DND-41 (cell line): ENCODE measurements at regions not wholly inside any gene's neighbourhood (a gene's known extent, or its start where the extent isn't known, plus 50 kb on each side); places are given as distances from the start of the nearest gene placed in this dataset.

Experiments
- ATAC-seq: fragments of 200-7000 bp; cut with Tn5 transposase; 3 replicates; pipeline ENCODE4 v1.9.1; 2021; ENCODE audit warnings: low read depth; ENCODE audit not compliant: insufficient read depth
- DNase-seq: peaks from one replicate; pipeline ENCODE4 v3.0.0-alpha.2; 2020
- H2AFZ ChIP-seq: 2 replicates; pipeline ENCODE4 v1.6.0; 2012; ENCODE audit warnings: low read depth, low read length
- H3K27ac ChIP-seq: 2 replicates; pipeline ENCODE4 v1.5.1; 2012; ENCODE audit warnings: low read length, inconsistent platforms
- H3K27me3 ChIP-seq: fragments of 200-600 bp; sonication (generic); 2 replicates; pipeline ENCODE4 v1.6.0; 2012; ENCODE audit warnings: low read length, mild to moderate bottlenecking, inconsistent platforms; ENCODE audit not compliant: insufficient read depth, poor library complexity
- H3K36me3 ChIP-seq: 2 replicates; pipeline ENCODE4 v1.5.1; 2012; ENCODE audit warnings: low read length, inconsistent platforms; ENCODE audit not compliant: insufficient read depth
- H3K4me1 ChIP-seq: 2 replicates; pipeline ENCODE4 v1.5.1; 2012; ENCODE audit warnings: mild to moderate bottlenecking, low read length; ENCODE audit not compliant: insufficient read depth
- H3K4me2 ChIP-seq: 2 replicates; pipeline ENCODE4 v1.6.0; 2012; ENCODE audit warnings: mild to moderate bottlenecking, moderate library complexity, low read length, inconsistent platforms; ENCODE audit not compliant: insufficient read depth
- H3K4me3 ChIP-seq, 2 experiments: fragments of 200-600 bp in 1 of 2; shearing (Covaris generic) in 1 of 2; 2 replicates each; pipeline ENCODE4 v1.5.1; 2012 to 2016; ENCODE audit warnings: inconsistent platforms in 2 of 2, low read length in 2 of 2, mild to moderate bottlenecking in 2 of 2, low read depth in 1 of 2, moderate library complexity in 1 of 2
- H3K79me2 ChIP-seq: 2 replicates; pipeline ENCODE4 v1.6.0; 2012; ENCODE audit warnings: low read length, inconsistent platforms; ENCODE audit not compliant: insufficient read depth
- H3K9ac ChIP-seq: 2 replicates; pipeline ENCODE4 v1.6.0; 2012; ENCODE audit warnings: low read depth, mild to moderate bottlenecking, inconsistent platforms, low read length, moderate library complexity
- H3K9me3 ChIP-seq: 2 replicates; pipeline ENCODE4 v1.5.1; 2012; ENCODE audit warnings: low read length, moderate library complexity, mild to moderate bottlenecking, inconsistent platforms; ENCODE audit not compliant: insufficient read depth, severe bottlenecking
- H4K20me1 ChIP-seq: 2 replicates; pipeline ENCODE4 v1.6.0; 2012; ENCODE audit warnings: low read length; ENCODE audit not compliant: insufficient read depth
- CTCF ChIP-seq: IDR thresholded peaks from 2 replicates; pipeline ENCODE4 v1.5.1; 2012; ENCODE audit warnings: borderline replicate concordance, low read length, moderate library complexity, mild to moderate bottlenecking; ENCODE audit not compliant: poor library complexity, severe bottlenecking; ENCODE audit errors: extremely low read depth
- EZH2 ChIP-seq: IDR thresholded peaks from 3 replicates; pipeline ENCODE4 v1.6.1; 2012; ENCODE audit warnings: borderline replicate concordance, low read depth, mild to moderate bottlenecking, moderate library complexity, low read length, inconsistent platforms; ENCODE audit not compliant: severe bottlenecking

GRCh38 chr4:45732161-45732560 is 391.7 kb downstream of the GABRG1 start:
- H3K79me2 ChIP-seq = no peaks in the 10 kb centered on the region
- no peaks in the 10 kb centered on the region for H3K36me3 ChIP-seq
- H3K4me3 ChIP-seq = no peak overlapping the region
- ATAC-seq (no peak), DNase-seq (no peak)
- H2AFZ ChIP-seq = no peak overlapping the region
- H3K4me2 ChIP-seq = no peak overlapping the region
- H3K27me3 ChIP-seq = no peaks in the 10 kb centered on the region
- no peak overlapping the region for H3K27ac ChIP-seq
- no peak overlapping the region for H3K9ac ChIP-seq
- H3K4me1 ChIP-seq = no peaks in the 10 kb centered on the region
- TF ChIP-seq EZH2 (no peak), CTCF (no peak)
- H4K20me1 ChIP-seq = no peaks in the 10 kb centered on the region
- no peaks in the 10 kb centered on the region for H3K9me3 ChIP-seq

- Histone ChIP-seq H3K79me2 (no peaks in the 10 kb centered on the region), H3K4me3 (no peak overlapping the region), H3K9me3 (peaks cover 2% of the 10 kb centered on the region), H3K9ac (no peak overlapping the region), H4K20me1 (no peaks in the 10 kb centered on the region), H3K4me2 (no peak overlapping the region), H3K4me1 (no peaks in the 10 kb centered on the region), H3K27me3 (no peaks in the 10 kb centered on the region), H3K36me3 (no peaks in the 10 kb centered on the region), H3K27ac (no peak overlapping the region), H2AFZ (no peak overlapping the region)
- no peak for DNase-seq
- no peak for TF ChIP-seq EZH2
- TF ChIP-seq CTCF = no peak
- ATAC-seq = no peak
Measured at GRCh38 chr4:45716093-45716492, 407.8 kb downstream of the GABRG1 start.

GRCh38 chr4:45713996-45714395 is 409.9 kb downstream of the GABRG1 start:
- ATAC-seq (no peak), DNase-seq (no peak)
- H3K4me1 ChIP-seq = no peaks in the 10 kb centered on the region
- no peaks in the 10 kb centered on the region for H4K20me1 ChIP-seq
- no peaks in the 10 kb centered on the region for H3K27me3 ChIP-seq
- H3K79me2 ChIP-seq = no peaks in the 10 kb centered on the region
- H3K9me3 ChIP-seq = peaks cover 2% of the 10 kb centered on the region
- no peak overlapping the region for H2AFZ ChIP-seq
- H3K27ac ChIP-seq = no peak overlapping the region
- H3K9ac ChIP-seq = no peak overlapping the region
- TF ChIP-seq EZH2 = no peak
- no peak for TF ChIP-seq CTCF
- H3K4me3 ChIP-seq = no peak overlapping the region
- H3K36me3 ChIP-seq = no peaks in the 10 kb centered on the region
- H3K4me2 ChIP-seq = no peak overlapping the region

GRCh38 chr4:45701621-45702020 is 422.2 kb downstream of the GABRG1 start:
- no peak overlapping the region for H2AFZ ChIP-seq
- H4K20me1 ChIP-seq = no peaks in the 10 kb centered on the region
- ATAC-seq (no peak), DNase-seq (no peak)
- no peak overlapping the region for H3K9ac ChIP-seq
- H3K4me3 ChIP-seq = no peak overlapping the region
- no peaks in the 10 kb centered on the region for H3K36me3 ChIP-seq
- no peak for TF ChIP-seq EZH2
- TF ChIP-seq CTCF = no peak
- H3K9me3 ChIP-seq = no peaks in the 10 kb centered on the region
- H3K4me1 ChIP-seq = no peaks in the 10 kb centered on the region
- no peaks in the 10 kb centered on the region for H3K27me3 ChIP-seq
- H3K27ac ChIP-seq = no peak overlapping the region
- no peak overlapping the region for H3K4me2 ChIP-seq
- H3K79me2 ChIP-seq = no peaks in the 10 kb centered on the region
